ENCODE measurements at regions not wholly inside any gene's neighbourhood (a gene's known extent, or its start where the extent isn't known, plus 50 kb on each side); places are given as distances from the start of the nearest gene placed in this dataset.

DNA sequence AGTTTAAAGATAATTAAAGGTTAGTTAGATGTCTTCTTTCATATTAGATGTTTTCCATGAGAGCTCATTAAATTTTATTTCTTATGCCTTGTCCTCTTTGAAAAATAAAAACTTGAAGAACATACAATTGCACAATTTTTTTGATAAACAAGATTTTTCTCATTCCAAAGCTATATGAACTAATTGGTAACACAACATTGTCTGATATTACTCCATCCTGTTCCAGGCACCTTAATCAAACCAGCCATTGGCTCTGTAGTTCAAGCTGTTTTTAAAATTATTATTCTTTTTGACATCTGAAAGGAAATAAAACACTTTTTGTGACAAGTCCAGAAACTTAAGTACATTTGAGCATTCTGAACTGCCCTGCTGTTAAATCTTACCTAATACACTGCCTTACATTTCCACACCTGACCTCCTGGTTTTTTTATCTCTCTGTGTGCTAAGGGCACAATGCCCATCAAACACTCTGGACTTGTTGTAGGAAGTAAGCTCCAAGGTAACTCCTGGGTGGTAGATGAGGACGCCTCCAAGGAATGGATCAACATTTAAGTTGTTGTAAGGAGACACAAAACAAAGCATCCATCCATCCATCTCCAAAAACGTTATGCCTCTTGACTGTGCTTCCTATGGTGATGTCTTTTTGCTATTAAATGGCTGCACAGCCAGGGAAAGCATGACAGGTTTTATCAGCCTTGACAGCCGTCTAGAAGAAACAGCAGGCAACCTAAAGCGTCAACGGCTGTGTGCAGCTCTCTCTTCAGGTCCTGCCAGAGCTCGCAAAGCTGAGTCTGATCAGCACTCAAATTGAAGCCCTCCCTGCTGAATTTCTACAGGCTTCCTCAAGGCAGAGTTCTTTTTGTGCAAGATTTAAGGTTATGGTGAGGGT, 449.9 kb upstream of the FLRT2 start:
- no peak for DNase-seq (ENCODE audit: low read depth)
- H3K4me3 ChIP-seq (replicated peaks; ENCODE audit: low read depth, low read length): no peak overlapping the region
- TF ChIP-seq, protein P1, sequence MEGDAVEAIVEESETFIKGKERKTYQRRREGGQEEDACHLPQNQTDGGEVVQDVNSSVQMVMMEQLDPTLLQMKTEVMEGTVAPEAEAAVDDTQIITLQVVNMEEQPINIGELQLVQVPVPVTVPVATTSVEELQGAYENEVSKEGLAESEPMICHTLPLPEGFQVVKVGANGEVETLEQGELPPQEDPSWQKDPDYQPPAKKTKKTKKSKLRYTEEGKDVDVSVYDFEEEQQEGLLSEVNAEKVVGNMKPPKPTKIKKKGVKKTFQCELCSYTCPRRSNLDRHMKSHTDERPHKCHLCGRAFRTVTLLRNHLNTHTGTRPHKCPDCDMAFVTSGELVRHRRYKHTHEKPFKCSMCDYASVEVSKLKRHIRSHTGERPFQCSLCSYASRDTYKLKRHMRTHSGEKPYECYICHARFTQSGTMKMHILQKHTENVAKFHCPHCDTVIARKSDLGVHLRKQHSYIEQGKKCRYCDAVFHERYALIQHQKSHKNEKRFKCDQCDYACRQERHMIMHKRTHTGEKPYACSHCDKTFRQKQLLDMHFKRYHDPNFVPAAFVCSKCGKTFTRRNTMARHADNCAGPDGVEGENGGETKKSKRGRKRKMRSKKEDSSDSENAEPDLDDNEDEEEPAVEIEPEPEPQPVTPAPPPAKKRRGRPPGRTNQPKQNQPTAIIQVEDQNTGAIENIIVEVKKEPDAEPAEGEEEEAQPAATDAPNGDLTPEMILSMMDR (IDR thresholded peaks at IDR 0.05; ENCODE audit: low read length, missing control alignments): no peak

DNA sequence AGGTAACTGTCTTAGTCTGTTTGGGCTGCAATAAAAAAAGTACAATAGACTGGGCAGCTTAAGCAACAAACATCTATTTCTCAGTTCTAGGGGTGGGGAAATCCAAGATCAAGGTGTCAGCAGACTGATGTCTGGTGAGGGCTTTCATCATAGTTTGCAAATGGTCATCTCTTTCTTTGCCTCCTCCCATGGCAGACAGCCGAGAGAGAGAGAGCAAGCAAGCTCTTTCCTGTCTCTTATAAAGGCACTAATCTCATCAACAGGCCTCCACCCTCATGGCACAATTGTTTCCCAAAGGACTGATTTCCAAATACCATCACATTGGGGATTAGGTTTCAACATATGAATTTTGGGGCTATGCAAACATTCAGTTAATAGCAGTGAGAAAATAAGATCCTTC, 445.6 kb upstream of the FLRT2 start:
- DNase-seq (ENCODE audit: low read depth): no peak
- no peak overlapping the region for H3K4me3 ChIP-seq (replicated peaks; ENCODE audit: low read depth, low read length)
- TF ChIP-seq, protein P1 (IDR thresholded peaks at IDR 0.05; ENCODE audit: low read length, missing control alignments): no peak

DNA sequence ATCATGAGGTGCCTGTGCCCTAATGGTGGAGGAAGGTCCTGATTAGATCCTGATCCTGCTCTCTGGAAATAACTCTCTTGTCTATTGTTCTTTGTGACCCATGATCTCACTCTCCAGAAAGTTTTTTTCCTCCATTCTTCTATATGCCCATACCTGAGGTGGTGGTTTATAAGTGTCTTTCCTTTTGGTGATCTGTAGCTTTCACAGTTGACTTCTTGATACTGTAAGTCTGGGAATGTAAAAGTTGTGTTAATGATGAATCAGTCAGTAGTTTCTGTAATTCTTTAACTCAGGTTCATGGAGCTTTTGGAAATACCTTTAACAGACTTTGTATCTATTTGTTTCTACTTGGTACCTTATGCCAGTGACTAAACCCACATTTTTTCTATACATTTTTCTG, 444.0 kb upstream of the FLRT2 start:
- no peak overlapping the region for H3K4me3 ChIP-seq (replicated peaks; ENCODE audit: low read depth, low read length)
- DNase-seq (ENCODE audit: low read depth): no peak
- TF ChIP-seq, protein P1 (IDR thresholded peaks at IDR 0.05; ENCODE audit: low read length, missing control alignments): no peak

DNA sequence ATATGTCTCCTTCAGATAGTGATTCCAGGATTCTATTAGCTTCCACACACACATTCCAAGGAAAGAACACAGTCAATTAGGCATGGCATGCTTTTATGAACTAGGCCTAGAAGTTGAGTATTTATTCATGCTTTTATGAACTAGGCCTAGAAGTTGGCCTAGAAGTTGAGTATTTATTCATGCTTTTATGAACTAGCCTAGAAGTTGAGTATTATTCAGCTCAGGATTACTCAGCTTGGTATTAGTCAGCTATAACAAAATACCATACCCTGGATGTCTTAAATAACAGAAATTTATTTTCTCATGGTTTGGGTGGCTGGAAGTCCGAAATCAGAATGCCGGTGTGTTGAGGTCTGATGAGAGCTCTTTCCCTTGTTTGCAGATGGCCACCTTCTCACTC, 442.7 kb upstream of the FLRT2 start:
- no peak for DNase-seq (ENCODE audit: low read depth)
- TF ChIP-seq, protein P1 (IDR thresholded peaks at IDR 0.05; ENCODE audit: low read length, missing control alignments): no peak

DNA sequence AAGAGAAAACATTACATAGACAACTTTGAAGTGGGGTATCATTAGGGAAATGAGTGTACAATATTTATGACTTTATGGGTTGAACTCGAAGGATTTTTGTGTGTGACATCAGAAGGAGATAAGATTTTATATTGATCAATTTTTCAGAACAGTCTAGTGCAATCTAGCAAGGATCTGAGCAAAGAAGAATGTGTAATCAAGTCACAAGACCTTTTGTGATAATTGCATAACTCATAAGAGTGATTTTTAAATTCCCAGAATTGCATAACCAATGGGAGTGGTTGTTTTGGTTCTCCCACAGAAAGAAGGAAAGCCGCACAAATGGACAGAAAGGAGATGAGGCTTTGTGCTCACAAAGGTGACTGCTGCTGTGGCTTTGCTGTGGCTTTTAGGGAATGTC, 441.8 kb upstream of the FLRT2 start:
- TF ChIP-seq, protein P1 (IDR thresholded peaks at IDR 0.05; ENCODE audit: low read length, missing control alignments): no peak
- no peak overlapping the region for H3K4me3 ChIP-seq (replicated peaks; ENCODE audit: low read depth, low read length)
- DNase-seq (ENCODE audit: low read depth): peak; percentile 17

More for the DNA sequence above, 442.7 kb upstream of the FLRT2 start:
- no peak overlapping the region for H3K4me3 ChIP-seq (replicated peaks; ENCODE audit: low read depth, low read length)

DNA sequence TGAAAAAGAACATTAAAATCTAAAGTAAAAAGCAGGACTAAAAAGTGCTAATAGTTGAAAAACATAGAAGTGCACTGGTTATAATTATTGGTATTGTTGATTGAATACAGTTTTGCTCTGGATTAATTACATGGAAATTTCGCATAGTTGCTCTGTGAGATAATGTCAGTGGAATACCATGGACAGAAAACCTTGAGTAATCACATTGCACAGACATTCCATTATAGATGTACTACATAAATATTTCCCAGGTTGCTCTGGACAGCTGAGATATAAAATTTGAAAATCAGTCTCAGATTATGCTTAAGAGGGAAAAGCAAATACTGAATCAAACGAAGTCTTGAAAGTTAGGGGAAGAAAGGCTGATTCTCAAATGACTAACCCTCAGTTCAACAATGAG, 439.3 kb upstream of the FLRT2 start:
- H3K4me3 ChIP-seq (replicated peaks; ENCODE audit: low read depth, low read length): no peak overlapping the region
- TF ChIP-seq, protein P1 (IDR thresholded peaks at IDR 0.05; ENCODE audit: low read length, missing control alignments): no peak
- DNase-seq (ENCODE audit: low read depth): peak; percentile 12

All from fibroblast of pulmonary artery (primary cell).